KMS-11 (cell line): ENCODE measurements at regions not wholly inside any gene's neighbourhood (a gene's known extent, or its start where the extent isn't known, plus 50 kb on each side); places are given as distances from the start of the nearest gene placed in this dataset.
"Not testable (repeated sequence)": the region's sequence is repeated elsewhere in the genome, so short reads cannot be mapped to it uniquely, and the experiment has no call there.

Experiments
- H2AFZ ChIP-seq: fragments of 200-600 bp; sonication (generic); 2 replicates; pipeline ENCODE4 v1.6.1; 2016; ENCODE audit warnings: antibody characterized with exemption, mixed run types, low read depth
- H3K27ac ChIP-seq: fragments of 200-600 bp; sonication (generic); 2 replicates; pipeline ENCODE4 v1.6.1; 2016; ENCODE audit warnings: mild to moderate bottlenecking, mixed run types
- H3K27me3 ChIP-seq: fragments of 200-600 bp; sonication (generic); 2 replicates; pipeline ENCODE4 v1.6.1; 2017; ENCODE audit warnings: mild to moderate bottlenecking, low read depth, mixed run types, moderate library complexity; ENCODE audit not compliant: insufficient read depth
- H3K36me3 ChIP-seq: fragments of 200-600 bp; sonication (generic); 2 replicates; pipeline ENCODE4 v1.6.1; 2017; ENCODE audit warnings: mild to moderate bottlenecking, mixed run types; ENCODE audit not compliant: insufficient read depth
- H3K4me1 ChIP-seq: fragments of 200-600 bp; sonication (generic); 2 replicates; pipeline ENCODE4 v1.6.1; 2016; ENCODE audit warnings: mild to moderate bottlenecking, low read depth, mixed run types; ENCODE audit not compliant: poor library complexity, severe bottlenecking
- H3K4me2 ChIP-seq: fragments of 200-600 bp; sonication (generic); 2 replicates; pipeline ENCODE4 v1.7.0; 2016; ENCODE audit warnings: mild to moderate bottlenecking, mixed run types
- H3K4me3 ChIP-seq: fragments of 200-600 bp; sonication (generic); IDR thresholded peaks from 2 replicates; pipeline ENCODE4 v1.6.1; 2017; ENCODE audit warnings: low read depth, low read length, mixed read lengths; ENCODE audit not compliant: insufficient read depth
- H3K79me2 ChIP-seq: fragments of 200-600 bp; sonication (generic); 2 replicates; pipeline ENCODE4 v1.6.1; 2016; ENCODE audit warnings: low read depth, mixed run types; ENCODE audit not compliant: insufficient read depth
- H3K9ac ChIP-seq: fragments of 200-600 bp; sonication (generic); 2 replicates; pipeline ENCODE4 v1.6.1; 2016; ENCODE audit warnings: mild to moderate bottlenecking, mixed run types
- H4K20me1 ChIP-seq: fragments of 200-600 bp; sonication (generic); 2 replicates; pipeline ENCODE4 v1.6.1; 2016; ENCODE audit warnings: mild to moderate bottlenecking, mixed run types; ENCODE audit not compliant: insufficient read depth
- CTCF ChIP-seq: fragments of 200-600 bp; sonication (generic); conservative IDR thresholded peaks from 2 replicates; pipeline ENCODE4 v1.6.1; 2017; ENCODE audit warnings: low read depth, mild to moderate bottlenecking, antibody characterized with exemption, low read length, moderate library complexity, mixed read lengths

- TF ChIP-seq CTCF = no peak
Measured at GRCh38 chr4:177256950-177257349, 52.7 kb upstream of the NEIL3 start.

GRCh38 chr4:177259466-177259865 is 50.2 kb upstream of the NEIL3 start:
- not testable (repeated sequence) for H3K4me2 ChIP-seq

More at GRCh38 chr4:177256950-177257349, 52.7 kb upstream of the NEIL3 start:
- Histone ChIP-seq H3K4me3 (no peak overlapping the region), H3K27me3 (no peaks in the 10 kb centered on the region), H3K9ac (no peak overlapping the region), H3K79me2 (no peaks in the 10 kb centered on the region), H4K20me1 (no peaks in the 10 kb centered on the region), H3K27ac (no peak overlapping the region), H2AFZ (no peak overlapping the region), H3K4me1 (no peaks in the 10 kb centered on the region), H3K36me3 (no peaks in the 10 kb centered on the region), H3K4me2 (no peak overlapping the region)

More at GRCh38 chr4:177259466-177259865, 50.2 kb upstream of the NEIL3 start:
- H3K36me3 ChIP-seq, H3K79me2 ChIP-seq, H2AFZ ChIP-seq, H3K4me3 ChIP-seq, H3K27ac ChIP-seq, H4K20me1 ChIP-seq, H3K4me1 ChIP-seq, H3K9ac ChIP-seq, H3K27me3 ChIP-seq: not testable (repeated sequence)
